ENCODE measurements at regions not wholly inside any gene's neighbourhood (a gene's known extent, or its start where the extent isn't known, plus 50 kb on each side); places are given as distances from the start of the nearest gene placed in this dataset.

DNA sequence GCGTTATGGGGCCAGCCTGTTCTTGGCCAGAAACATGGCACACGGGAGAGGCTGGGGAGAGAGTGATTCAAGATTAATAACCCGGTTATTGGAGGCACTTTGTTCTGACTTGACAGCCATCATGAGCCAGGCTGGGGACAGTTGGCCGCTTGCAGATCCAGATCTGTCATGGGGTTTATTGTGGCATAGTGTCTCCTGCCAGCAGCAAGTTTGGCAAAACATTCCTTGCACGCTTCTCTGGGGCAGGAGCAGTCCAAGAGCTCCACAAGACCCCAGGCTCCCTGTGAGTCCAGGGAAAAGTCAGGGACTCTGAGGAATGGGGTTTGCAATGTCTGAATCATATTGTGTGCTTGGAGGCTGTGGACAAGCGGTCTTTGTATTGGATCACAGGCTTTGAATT, 270.4 kb downstream of the MIAT start:
- H3K27ac ChIP-seq: no peak overlapping the region
- H3K9me3 ChIP-seq (replicated peaks in 1 of 3): no peaks in the 10 kb centered on the region
- no peaks in the 10 kb centered on the region for H3K27me3 ChIP-seq
- intact Hi-C loops (cut with DNase I): no loop called here
- TF ChIP-seq POLR2A (IDR thresholded peaks at IDR 0.05) (no peak), CTCF (IDR thresholded peaks at IDR 0.05) (no peak)
- 41 to 70% (median 64%) methylated on average over 5 to 6 of the region's 6 CpGs for WGBS, 4 donors
- no peaks in the 10 kb centered on the region for H3K36me3 ChIP-seq (replicated peaks in 1 of 2)
- DNase-seq: no peak
- no peak overlapping the region for H3K4me3 ChIP-seq
- H3K4me1 ChIP-seq (replicated peaks in 1 of 2): peaks cover 0 to 4% of the 10 kb centered on the region in 2 donors

GRCh38 chr22:26931471-26931870, 274.1 kb downstream of the MIAT start:
- H3K9me3 ChIP-seq (replicated peaks in 1 of 3): no peaks in the 10 kb centered on the region
- H3K27me3 ChIP-seq: no peaks in the 10 kb centered on the region
- peaks cover 0 to 4% of the 10 kb centered on the region in 2 donors for H3K4me1 ChIP-seq (replicated peaks in 1 of 2)
- H3K27ac ChIP-seq: no peak overlapping the region
- DNase-seq: no peak
- no peak overlapping the region for H3K4me3 ChIP-seq
- intact Hi-C loops (cut with DNase I): no loop called here
- no peak for TF ChIP-seq CTCF (IDR thresholded peaks at IDR 0.05)
- TF ChIP-seq POLR2A (IDR thresholded peaks at IDR 0.05): no peak
- H3K36me3 ChIP-seq (replicated peaks in 1 of 2): no peaks in the 10 kb centered on the region
- WGBS, 4 donors: 85 to 95% (median 94%) methylated on average over 3 of the region's 3 CpGs

DNA sequence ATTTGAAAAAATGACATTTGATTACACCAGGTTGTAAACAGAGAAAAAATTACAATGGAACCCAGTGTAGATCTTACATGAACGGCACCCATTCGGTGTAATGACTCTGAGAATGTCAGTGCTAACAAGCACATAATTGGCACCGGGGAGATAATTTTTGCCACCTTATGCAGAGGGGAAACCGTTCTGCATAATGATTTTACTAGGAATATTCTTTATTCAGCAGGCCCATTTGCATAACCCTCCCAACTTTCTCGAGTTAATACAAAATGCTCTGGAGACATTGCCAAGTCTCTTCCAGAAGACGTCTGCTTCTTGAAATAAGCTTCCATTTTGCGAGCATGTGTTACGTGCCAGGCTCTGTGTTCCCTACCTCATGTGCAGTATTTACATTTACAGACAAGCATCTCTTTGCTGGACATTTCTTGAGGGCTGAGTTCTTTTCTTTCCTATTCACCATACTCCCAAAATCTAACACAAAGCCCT, 275.8 kb downstream of the MIAT start:
- no peak overlapping the region for H3K4me3 ChIP-seq
- no peak for DNase-seq
- WGBS, 4 donors: 84 to 91% (median 88%) methylated on average over 8 of the region's 8 CpGs
- intact Hi-C loops (cut with DNase I): no loop called here
- TF ChIP-seq CTCF (IDR thresholded peaks at IDR 0.05) (no peak), POLR2A (IDR thresholded peaks at IDR 0.05) (no peak)
- H3K4me1 ChIP-seq (replicated peaks in 1 of 2): peaks cover 0 to 2% of the 10 kb centered on the region in 2 donors
- no peaks in the 10 kb centered on the region for H3K36me3 ChIP-seq (replicated peaks in 1 of 2)
- H3K27me3 ChIP-seq: no peaks in the 10 kb centered on the region
- no peaks in the 10 kb centered on the region for H3K9me3 ChIP-seq (replicated peaks in 1 of 3)
- no peak overlapping the region for H3K27ac ChIP-seq

- WGBS, 4 donors: 83 to 90% (median 90%) methylated on average over 5 of the region's 5 CpGs
These were observed 279.8 kb downstream of the MIAT start for GRCh38 chr22:26937213-26937612.

More at GRCh38 chr22:26937213-26937612, 279.8 kb downstream of the MIAT start:
- intact Hi-C loops (cut with DNase I): no loop called here
- no peak overlapping the region for H3K4me3 ChIP-seq
- H3K27me3 ChIP-seq: no peaks in the 10 kb centered on the region
- no peak for DNase-seq
- H3K9me3 ChIP-seq (replicated peaks in 1 of 3): no peaks in the 10 kb centered on the region
- H3K36me3 ChIP-seq (replicated peaks in 1 of 2): no peaks in the 10 kb centered on the region
- no peak overlapping the region for H3K27ac ChIP-seq
- H3K4me1 ChIP-seq (replicated peaks in 1 of 2): no peaks in the 10 kb centered on the region
- TF ChIP-seq CTCF (IDR thresholded peaks at IDR 0.05) (no peak), POLR2A (IDR thresholded peaks at IDR 0.05) (no peak)

Data from adrenal gland (tissue), 9 donors.